ENCODE measurements at regions not wholly inside any gene's neighbourhood (a gene's known extent, or its start where the extent isn't known, plus 50 kb on each side); places are given as distances from the start of the nearest gene placed in this dataset.

DNA sequence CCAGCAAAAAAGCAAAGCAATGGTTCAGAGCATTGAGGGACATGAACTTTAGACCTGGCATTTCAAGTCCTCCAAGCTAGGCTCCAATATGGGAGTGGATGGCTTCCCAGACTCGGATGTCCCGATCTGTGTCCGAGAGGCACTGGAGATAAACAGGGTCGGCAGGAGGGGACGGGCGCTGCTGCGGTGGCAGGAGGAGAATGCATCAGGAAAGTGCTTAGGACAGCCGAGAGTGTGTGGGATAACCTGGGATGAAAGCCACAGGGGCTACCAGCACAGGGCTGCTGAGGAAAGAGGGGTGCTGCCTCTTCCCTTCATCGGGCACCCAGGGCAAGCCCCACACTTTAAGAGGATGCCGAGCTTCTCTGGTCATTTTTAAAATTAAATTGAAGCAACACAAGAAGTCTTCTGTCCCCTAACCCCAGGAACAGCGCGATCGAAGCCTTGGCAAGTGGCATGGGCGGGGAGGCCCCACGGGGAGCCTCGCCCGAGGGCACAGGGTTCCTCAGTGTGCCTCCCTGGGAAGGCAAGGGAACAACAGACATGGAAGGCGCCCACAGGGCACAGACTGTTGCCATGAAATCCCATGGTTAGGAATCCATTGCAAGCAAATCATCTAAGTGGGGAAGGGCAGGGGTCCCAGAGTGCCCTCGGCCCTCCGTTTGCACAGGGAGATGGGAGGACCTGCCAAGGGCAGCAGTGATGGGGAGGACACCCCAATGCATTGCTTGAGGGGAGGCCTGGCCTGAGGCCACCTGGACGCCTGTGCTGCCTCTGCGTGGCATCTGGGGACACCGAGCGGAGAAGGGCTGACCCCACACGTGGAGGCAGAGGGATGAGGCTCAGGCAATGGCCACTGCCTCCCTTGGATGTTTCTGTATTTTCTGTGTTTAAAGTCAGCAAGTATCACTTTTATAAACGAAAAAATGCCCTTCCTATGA is 78.5 kb upstream of the GPC1 start:
- ATAC-seq (no peak), DNase-seq (peak in 2 of 5 donors; percentile 16 to 48)
- no peak overlapping the region for H3K27ac ChIP-seq
- peaks cover 0 to 8% (median 0%) of the 10 kb centered on the region in 12 donors for H3K4me1 ChIP-seq
- intact Hi-C loops (cut with DNase I) = no loop called here
- 79 to 86% (median 81%) methylated on average over 25 to 26 of the region's 26 CpGs for WGBS, 4 donors
- peaks cover 0 to 3% (median 0%) of the 10 kb centered on the region in 9 donors for H3K27me3 ChIP-seq
- no peaks in the 10 kb centered on the region for H3K36me3 ChIP-seq
- H3K9me3 ChIP-seq = peaks cover 0 to 24% (median 15%) of the 10 kb centered on the region in 12 donors
- TF ChIP-seq POLR2A (IDR thresholded peaks at IDR 0.05) (no peak), CTCF (IDR thresholded peaks at IDR 0.05) (no peak)
- no peak overlapping the region for H3K4me3 ChIP-seq

DNA sequence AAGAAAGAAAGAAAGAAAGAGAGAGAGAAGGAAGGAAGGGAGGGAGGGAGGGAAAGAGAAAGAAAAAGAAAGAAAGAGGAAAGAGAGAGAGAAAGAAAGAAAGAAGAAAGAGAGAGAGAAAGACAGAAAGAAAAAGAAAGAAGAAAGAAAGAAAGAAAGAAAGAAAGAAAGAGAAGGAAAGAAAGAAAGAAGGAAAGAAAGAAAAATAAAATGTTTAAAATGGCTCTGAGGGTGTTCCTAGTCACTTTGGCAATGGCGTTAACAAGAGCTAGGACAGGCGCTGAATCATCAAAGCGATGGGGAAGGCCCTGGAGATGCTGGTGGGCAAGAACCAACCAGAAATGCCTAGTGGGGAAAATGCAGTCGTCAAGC is 77.8 kb upstream of the GPC1 start:
- ATAC-seq (no peak), DNase-seq (no peak)
- TF ChIP-seq POLR2A (IDR thresholded peaks at IDR 0.05) (no peak), CTCF (IDR thresholded peaks at IDR 0.05) (no peak)
- no peak overlapping the region for H3K4me3 ChIP-seq
- H3K36me3 ChIP-seq = no peaks in the 10 kb centered on the region
- WGBS, 4 donors = 82 to 91% (median 86%) methylated on average over 4 of the region's 4 CpGs
- intact Hi-C loops (cut with DNase I) = no loop called here
- peaks cover 0 to 3% (median 0%) of the 10 kb centered on the region in 9 donors for H3K27me3 ChIP-seq
- H3K27ac ChIP-seq = no peak overlapping the region
- peaks cover 0 to 24% (median 15%) of the 10 kb centered on the region in 12 donors for H3K9me3 ChIP-seq
- H3K4me1 ChIP-seq = peaks cover 0 to 4% (median 0%) of the 10 kb centered on the region in 12 donors

GRCh38 chr2:240358080-240358479 is 77.4 kb upstream of the GPC1 start:
- intact Hi-C loops (cut with DNase I) = no loop called here
- ATAC-seq = no peak
- no peaks in the 10 kb centered on the region for H3K27me3 ChIP-seq
- H3K27ac ChIP-seq = no peak overlapping the region
- H3K9me3 ChIP-seq = peaks cover 0 to 24% (median 15%) of the 10 kb centered on the region in 12 donors
- H3K36me3 ChIP-seq = no peaks in the 10 kb centered on the region
- DNase-seq = no peak
- TF ChIP-seq CTCF (IDR thresholded peaks at IDR 0.05) (no peak), POLR2A (IDR thresholded peaks at IDR 0.05) (no peak)
- H3K4me3 ChIP-seq = no peak overlapping the region
- 69 to 71% (median 70%) methylated on average over 5 to 7 of the region's 7 CpGs for WGBS, 4 donors
- H3K4me1 ChIP-seq = peaks cover 0 to 4% (median 0%) of the 10 kb centered on the region in 12 donors

GRCh38 chr2:240358821-240359397 is 76.6 kb upstream of the GPC1 start:
- no peaks in the 10 kb centered on the region for H3K36me3 ChIP-seq
- DNase-seq = peak in 3 of 5 donors; percentile 9 to 24 (median 14)
- ATAC-seq = no peak
- H3K27me3 ChIP-seq = no peaks in the 10 kb centered on the region
- H3K27ac ChIP-seq = no peak overlapping the region
- 72 to 92% (median 90%) methylated on average over 6 to 13 of the region's 13 CpGs for WGBS, 4 donors
- no peak overlapping the region for H3K4me3 ChIP-seq
- peaks cover 0 to 24% (median 15%) of the 10 kb centered on the region in 12 donors for H3K9me3 ChIP-seq
- TF ChIP-seq POLR2A (IDR thresholded peaks at IDR 0.05) (no peak), CTCF (IDR thresholded peaks at IDR 0.05) (no peak)
- intact Hi-C loops (cut with DNase I) = no loop called here
- peaks cover 0 to 4% (median 0%) of the 10 kb centered on the region in 12 donors for H3K4me1 ChIP-seq

All from heart left ventricle (tissue), 16 donors.